K562 (cell line): ENCODE measurements at regions not wholly inside any gene's neighbourhood (a gene's known extent, or its start where the extent isn't known, plus 50 kb on each side); places are given as distances from the start of the nearest gene placed in this dataset.

Experiments
- ATAC-seq: fragments of 200-7000 bp; cut with Tn5 transposase; 3 replicates; pipeline ENCODE4 v1.9.1; 2020; ENCODE audit warnings: moderate library complexity
- BruUV-seq: library from RNA; stranded (reverse); fragments of 400-500 nt; replicated peaks from 2 replicates; lab custom pipeline; 2021; lab: Mats Ljungman, UMichigan
- CTCF ChIA-PET: fragments of 300-600 bp; formaldehyde crosslinking; extraction: SDS; loops from one replicate; lab custom pipeline; 2021; ENCODE audit warnings: low intra/inter-chr PET ratio; lab: Yijun Ruan, JAX
- POLR2A ChIA-PET: fragments of 300-600, 350-650 bp; sonication (Branson Sonifier 250); formaldehyde crosslinking; extraction: SDS; loops from one replicate; lab custom pipeline; 2021; ENCODE audit warnings: antibody characterized with exemption, inconsistent platforms; lab: Yijun Ruan, JAX
- DNase-seq, 4 experiments: peaks; one replicate each; pipeline versions ENCODE4 v3.0.0 to v3.0.0-alpha.2; 2011 to 2018; ENCODE audit warnings: low spot score in 3 of 4, mixed read lengths in 3 of 4; ENCODE audit errors: extremely low read depth in 1 of 4
- FAIRE-seq: peaks from 2 replicates; lab custom pipeline; 2011; peaks lifted over from hg19 to GRCh38; lab: Jason Lieb, UNC
- H2AFZ ChIP-seq: 2 replicates; pipeline ENCODE4 v1.6.0; 2011; ENCODE audit warnings: low read depth, low read length, control low read depth, inconsistent platforms
- H3K27ac ChIP-seq: fragments of 200-600 bp; 3 replicates; pipeline ENCODE4 v1.8.0; 2011; ENCODE audit warnings: low read depth, mild to moderate bottlenecking, control low read depth, inconsistent platforms, low read length, moderate library complexity, mixed read lengths; ENCODE audit errors: extremely low read depth
- H3K27me3 ChIP-seq, 2 experiments: fragments of 300-600 bp in 1 of 2; 2 replicates in 1 of 2; 3 replicates in 1 of 2; pipeline versions ENCODE4 v1.6.0 to v1.8.0; 2011; ENCODE audit warnings: inconsistent platforms in 2 of 2, low read length in 2 of 2, mild to moderate bottlenecking in 1 of 2, mixed read lengths in 1 of 2, moderate library complexity in 1 of 2; ENCODE audit not compliant: control insufficient read depth in 2 of 2, insufficient read depth in 2 of 2
- H3K36me3 ChIP-seq: fragments of 300-600 bp; 3 replicates; pipeline ENCODE4 v1.8.0; 2011; ENCODE audit warnings: mild to moderate bottlenecking, low read length, inconsistent platforms; ENCODE audit not compliant: control insufficient read depth, insufficient read depth
- H3K4me1 ChIP-seq, 2 experiments: fragments of 200-600 bp in 1 of 2; replicated peaks in 1 of 2; 2 replicates in 1 of 2; 3 replicates in 1 of 2; pipeline versions ENCODE4 v1.5.1 to v1.8.0; 2011; ENCODE audit warnings: inconsistent platforms in 2 of 2, low read length in 2 of 2, mild to moderate bottlenecking in 1 of 2, mixed read lengths in 1 of 2, moderate library complexity in 1 of 2; ENCODE audit not compliant: control insufficient read depth in 2 of 2, insufficient read depth in 2 of 2
- H3K4me2 ChIP-seq: 2 replicates; pipeline ENCODE4 v1.6.1; 2011; ENCODE audit warnings: low read length, control low read depth, inconsistent platforms, mixed read lengths; ENCODE audit not compliant: insufficient read depth
- H3K4me3 ChIP-seq: fragments of 200-600 bp; sonication (generic), shearing (Covaris generic); 2 replicates; pipeline ENCODE4 v1.5.1; 2016; ENCODE audit warnings: control low read depth, inconsistent platforms
- H3K79me2 ChIP-seq: fragments of 200-600 bp; 3 replicates; pipeline ENCODE4 v1.8.0; 2011; ENCODE audit warnings: low read length, inconsistent platforms; ENCODE audit not compliant: control insufficient read depth, insufficient read depth
- H3K9ac ChIP-seq, 2 experiments: 2 replicates each; pipeline versions ENCODE4 v1.6.0 to v1.6.1; 2011; ENCODE audit warnings: low read depth in 2 of 2, low read length in 2 of 2, control low read depth in 1 of 2, inconsistent platforms in 1 of 2, mild to moderate bottlenecking in 1 of 2, mixed read lengths in 1 of 2; ENCODE audit not compliant: insufficient read depth in 1 of 2
- H3K9me1 ChIP-seq: one replicate; pipeline ENCODE4 v1.6.0; 2011; ENCODE audit warnings: inconsistent platforms, mild to moderate bottlenecking, low read length, moderate library complexity; ENCODE audit not compliant: control insufficient read depth, insufficient read depth
- H3K9me3 ChIP-seq: replicated peaks from 2 replicates; pipeline ENCODE4 v1.5.1; 2011; ENCODE audit warnings: low read depth, low read length, inconsistent platforms; ENCODE audit not compliant: control insufficient read depth, insufficient read depth
- H4K20me1 ChIP-seq: replicated peaks from 2 replicates; pipeline ENCODE4 v1.6.1; 2011; ENCODE audit warnings: low read length, inconsistent platforms, mixed read lengths; ENCODE audit not compliant: control insufficient read depth, insufficient read depth
- ELF1 ChIP-seq: fragments of 200-800 bp; sonication (Bioruptor generic); IDR thresholded peaks from 2 replicates; pipeline ENCODE4 v1.6.1; 2016; ENCODE audit warnings: missing genetic modification characterization, missing compliant biosample characterization
- PML ChIP-seq: IDR thresholded peaks from 2 replicates; pipeline ENCODE4 v1.6.1; 2012; ENCODE audit warnings: low read length, inconsistent platforms
- TCF3 ChIP-seq: sonication (generic); formaldehyde crosslinking; IDR thresholded peaks from 2 replicates; pipeline ENCODE4 v1.4.0; 2020; ENCODE audit warnings: mild to moderate bottlenecking, missing genetic modification reagents
- TCFL5 ChIP-seq: fragments of 250-450 bp; sonication (Bioruptor Pico); conservative IDR thresholded peaks from 2 replicates; pipeline ENCODE4 v1.6.1; 2021; ENCODE audit warnings: mild to moderate bottlenecking, moderate library complexity, matching md5 sums
- ZNF316 ChIP-seq: fragments of 450-650 bp; IDR thresholded peaks from 2 replicates; pipeline ENCODE4 v1.6.1; 2016
- ZNF696 ChIP-seq: fragments of 250-450 bp; sonication (Bioruptor Pico); conservative IDR thresholded peaks from 2 replicates; pipeline ENCODE4 v1.4.0; 2020; ENCODE audit warnings: mild to moderate bottlenecking, moderate library complexity
- WGBS: fragments of 100-300 bp; shearing (Covaris generic); methylation state at CpG from one replicate; pipeline ENCODE4 v1.1.6; 2016; ENCODE audit warnings: low coverage, mixed read lengths; ENCODE audit not compliant: insufficient coverage; ENCODE audit errors: missing lambda C conversion rate; 5-methylcytosine and 5-hydroxymethylcytosine counted together
- in situ Hi-C: fragments of 300-500 bp; cut with MboI; formaldehyde crosslinking; loops from 4 replicates; pipeline ENCODE4 v1.15.0; 2018; ENCODE audit warnings: inconsistent platforms, mixed read lengths
- intact Hi-C: fragments of 100-400 bp; cut with micrococcal nuclease; formaldehyde crosslinking; loops from 2 replicates; pipeline ENCODE4 v1.14.2; 2022
- TF ChIP-seq, protein P1 (sequence below): fragments of 250-450 bp; sonication (Bioruptor Pico); IDR thresholded peaks from 2 replicates; pipeline ENCODE4 v1.8.0; 2022; ENCODE audit warnings: inconsistent platforms, mild to moderate bottlenecking, moderate library complexity, borderline replicate concordance
- TF ChIP-seq, protein P2 (sequence below): fragments of 450-650 bp; formaldehyde crosslinking; conservative IDR thresholded peaks from 2 replicates; pipeline ENCODE4 v1.4.0; 2022; ENCODE audit warnings: mild to moderate bottlenecking, missing genetic modification characterization

DNA sequence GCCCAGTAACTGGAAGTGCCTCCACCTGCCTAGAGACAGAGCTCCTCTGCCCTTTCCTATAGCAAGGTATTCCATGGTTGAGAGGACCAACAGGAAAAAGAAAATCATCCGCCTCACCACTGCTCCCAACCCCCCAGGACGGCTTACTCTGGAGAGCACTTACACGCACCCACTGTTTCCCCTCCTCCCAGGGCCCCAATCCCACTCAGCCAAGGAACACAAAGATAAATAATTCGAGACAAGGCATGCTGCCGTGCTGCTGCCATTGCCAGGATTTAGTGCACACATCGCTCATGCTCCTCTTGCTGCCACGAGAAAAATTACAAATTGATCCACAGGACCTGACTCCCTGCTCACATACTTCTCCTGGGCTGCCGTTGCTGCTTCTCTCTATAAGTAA lies 516.6 kb downstream of the BUD13 start:
- no TSS peak for BruUV-seq
- Histone ChIP-seq H4K20me1 (no peaks in the 10 kb centered on the region), H3K4me1 (no peaks in the 10 kb centered on the region), H2AFZ (no peak overlapping the region), H3K79me2 (no peaks in the 10 kb centered on the region), H3K4me3 (no peak overlapping the region), H3K27me3 (peaks cover 0 to 5% of the 10 kb centered on the region in 2 experiments; a peak in 1 of 5 replicates), H3K9me3 (no peaks in the 10 kb centered on the region), H3K27ac (no peak overlapping the region), H3K9ac (no peak overlapping the region), H3K36me3 (no peaks in the 10 kb centered on the region), H3K4me2 (no peak overlapping the region), H3K9me1 (no peaks in the 10 kb centered on the region)
- in situ Hi-C loops: no loop called here
- FAIRE-seq: no peak
- ChIA-PET POLR2A (no interaction called here), CTCF (no interaction called here)
- no peak for DNase-seq
- no peak for TF ChIP-seq TCF3 (CRISPR knock-in tag)
- no peak for TF ChIP-seq PML
- no peak for TF ChIP-seq ELF1 (tag)
- no peak for TF ChIP-seq TCFL5 (CRISPR knock-in tag)
- TF ChIP-seq, protein P1, sequence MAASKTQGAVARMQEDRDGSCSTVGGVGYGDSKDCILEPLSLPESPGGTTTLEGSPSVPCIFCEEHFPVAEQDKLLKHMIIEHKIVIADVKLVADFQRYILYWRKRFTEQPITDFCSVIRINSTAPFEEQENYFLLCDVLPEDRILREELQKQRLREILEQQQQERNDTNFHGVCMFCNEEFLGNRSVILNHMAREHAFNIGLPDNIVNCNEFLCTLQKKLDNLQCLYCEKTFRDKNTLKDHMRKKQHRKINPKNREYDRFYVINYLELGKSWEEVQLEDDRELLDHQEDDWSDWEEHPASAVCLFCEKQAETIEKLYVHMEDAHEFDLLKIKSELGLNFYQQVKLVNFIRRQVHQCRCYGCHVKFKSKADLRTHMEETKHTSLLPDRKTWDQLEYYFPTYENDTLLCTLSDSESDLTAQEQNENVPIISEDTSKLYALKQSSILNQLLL (CRISPR knock-in tag): no peak
- TF ChIP-seq ZNF696 (CRISPR knock-in tag): no peak
- no peak for TF ChIP-seq ZNF316
- TF ChIP-seq, protein P2, sequence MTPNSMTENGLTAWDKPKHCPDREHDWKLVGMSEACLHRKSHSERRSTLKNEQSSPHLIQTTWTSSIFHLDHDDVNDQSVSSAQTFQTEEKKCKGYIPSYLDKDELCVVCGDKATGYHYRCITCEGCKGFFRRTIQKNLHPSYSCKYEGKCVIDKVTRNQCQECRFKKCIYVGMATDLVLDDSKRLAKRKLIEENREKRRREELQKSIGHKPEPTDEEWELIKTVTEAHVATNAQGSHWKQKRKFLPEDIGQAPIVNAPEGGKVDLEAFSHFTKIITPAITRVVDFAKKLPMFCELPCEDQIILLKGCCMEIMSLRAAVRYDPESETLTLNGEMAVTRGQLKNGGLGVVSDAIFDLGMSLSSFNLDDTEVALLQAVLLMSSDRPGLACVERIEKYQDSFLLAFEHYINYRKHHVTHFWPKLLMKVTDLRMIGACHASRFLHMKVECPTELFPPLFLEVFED (CRISPR knock-in tag): no peak
- no peak for ATAC-seq
- intact Hi-C loops: no loop called here
- 0% methylated on average over 6 of the region's 8 CpGs for WGBS
